ENCODE measurements at regions not wholly inside any gene's neighbourhood (a gene's known extent, or its start where the extent isn't known, plus 50 kb on each side); places are given as distances from the start of the nearest gene placed in this dataset.

- no peak for FAIRE-seq
- DNase-seq (ENCODE audit: extremely low spot score, insufficient read length, low read depth) = no peak
Measured at GRCh38 chr3:182713111-182713510, 80.2 kb upstream of the ATP11B start.

- FAIRE-seq (peak; percentile 86), DNase-seq (ENCODE audit: extremely low spot score, insufficient read length, low read depth) (no peak)
Measured at GRCh38 chr3:182713743-182714517, 79.4 kb upstream of the ATP11B start.

GRCh38 chr3:182715006-182715405 lies 78.3 kb upstream of the ATP11B start:
- DNase-seq (ENCODE audit: extremely low spot score, insufficient read length, low read depth) = no peak
- FAIRE-seq = no peak

GRCh38 chr3:182716114-182716688 lies 77.1 kb upstream of the ATP11B start:
- DNase-seq (ENCODE audit: extremely low spot score, insufficient read length, low read depth) (no peak), FAIRE-seq (peak; percentile 52)

- FAIRE-seq (peak; percentile 88), DNase-seq (ENCODE audit: extremely low spot score, insufficient read length, low read depth) (no peak)
Measured at GRCh38 chr3:182717216-182717615, 76.1 kb upstream of the ATP11B start.

- no peak for FAIRE-seq
Measured at GRCh38 chr3:182722907-182723306, 70.4 kb upstream of the ATP11B start.

GRCh38 chr3:182723596-182723995 lies 69.7 kb upstream of the ATP11B start:
- FAIRE-seq (no peak), DNase-seq (ENCODE audit: extremely low spot score, insufficient read length, low read depth) (no peak)

More at GRCh38 chr3:182722907-182723306, 70.4 kb upstream of the ATP11B start:
- DNase-seq (ENCODE audit: extremely low spot score, insufficient read length, low read depth) = no peak

GRCh38 chr3:182725372-182726251 lies 67.7 kb upstream of the ATP11B start:
- DNase-seq (ENCODE audit: extremely low spot score, insufficient read length, low read depth) = no peak
- no peak for FAIRE-seq

GRCh38 chr3:182726258-182727142 lies 66.8 kb upstream of the ATP11B start:
- FAIRE-seq (no peak), DNase-seq (ENCODE audit: extremely low spot score, insufficient read length, low read depth) (no peak)

- FAIRE-seq = no peak
Measured at GRCh38 chr3:182728238-182728637, 65.1 kb upstream of the ATP11B start.

GRCh38 chr3:182729903-182730674 lies 63.2 kb upstream of the ATP11B start:
- FAIRE-seq (peak; percentile 89), DNase-seq (ENCODE audit: extremely low spot score, insufficient read length, low read depth) (no peak)

More at GRCh38 chr3:182728238-182728637, 65.1 kb upstream of the ATP11B start:
- DNase-seq (ENCODE audit: extremely low spot score, insufficient read length, low read depth) = no peak

GRCh38 chr3:182730675-182731042 lies 62.6 kb upstream of the ATP11B start:
- DNase-seq (ENCODE audit: extremely low spot score, insufficient read length, low read depth) (no peak), FAIRE-seq (no peak)

GRCh38 chr3:182731764-182732163 lies 61.5 kb upstream of the ATP11B start:
- FAIRE-seq (peak; percentile 65), DNase-seq (ENCODE audit: extremely low spot score, insufficient read length, low read depth) (no peak)

- peak; percentile 12 for FAIRE-seq
- no peak for DNase-seq (ENCODE audit: extremely low spot score, insufficient read length, low read depth)
Measured at GRCh38 chr3:182732232-182733015, 60.9 kb upstream of the ATP11B start.

GRCh38 chr3:182735672-182736071 lies 57.6 kb upstream of the ATP11B start:
- no peak for DNase-seq (ENCODE audit: extremely low spot score, insufficient read length, low read depth)
- FAIRE-seq = no peak

- FAIRE-seq = no peak
Measured at GRCh38 chr3:182737825-182738224, 55.5 kb upstream of the ATP11B start.

GRCh38 chr3:182738583-182739411 lies 54.5 kb upstream of the ATP11B start:
- FAIRE-seq (no peak), DNase-seq (ENCODE audit: extremely low spot score, insufficient read length, low read depth) (no peak)

More at GRCh38 chr3:182737825-182738224, 55.5 kb upstream of the ATP11B start:
- no peak for DNase-seq (ENCODE audit: extremely low spot score, insufficient read length, low read depth)

All from GM18507 (cell line).